ENCODE measurements at regions not wholly inside any gene's neighbourhood (a gene's known extent, or its start where the extent isn't known, plus 50 kb on each side); places are given as distances from the start of the nearest gene placed in this dataset.

GRCh38 chr2:39563572-39563971 lies 102.1 kb upstream of the TMEM178A start:
- TF ChIP-seq TCF12 (IDR thresholded peaks at IDR 0.05; ENCODE audit: low read depth, low read length) (no peak), TCF3 (IDR thresholded peaks at IDR 0.05; ENCODE audit: borderline replicate concordance, insufficient read depth, low read depth, low read length) (no peak), SIX5 (IDR thresholded peaks at IDR 0.05; ENCODE audit: low read depth, low read length, severe bottlenecking) (no peak), SRF (IDR thresholded peaks at IDR 0.05; ENCODE audit: low read depth in 2 of 2, low read length in 2 of 2) (no peak), FOXM1 (IDR thresholded peaks at IDR 0.05; ENCODE audit: low read depth, low read length) (no peak), SMAD5 (IDR thresholded peaks at IDR 0.05; ENCODE audit: low read depth) (no peak), NR2C1 (IDR thresholded peaks at IDR 0.05) (no peak), MYB (IDR thresholded peaks at IDR 0.05; ENCODE audit: borderline replicate concordance, low read depth, low read length) (no peak)
- ChIA-PET SMC1A (ENCODE audit: uncharacterized antibody, unreplicated experiment) (no interaction called here), RAD21 (ENCODE audit: unreplicated experiment) (no interaction called here), CTCF (interaction anchor here (0.6 kb wide), 1 partner anchor 1031 kb away, joined by 3 read pairs; no protein-coding TSS in a partner anchor), POLR2A (no interaction called here)
- Histone ChIP-seq H3K4me2 (ENCODE audit: control insufficient read depth, insufficient read depth) (no peak overlapping the region), H3K4me3 (no peak overlapping the region), H4K20me1 (ENCODE audit: control insufficient read depth, insufficient read depth) (no peaks in the 10 kb centered on the region), H3K27ac (ENCODE audit: control insufficient read depth, insufficient read depth) (no peak overlapping the region), H3K36me3 (ENCODE audit: control insufficient read depth in 2 of 2, insufficient read depth in 2 of 2, low read length in 1 of 2) (no peaks in the 10 kb centered on the region), H2AFZ (ENCODE audit: control insufficient read depth, low read depth, low read length) (no peak overlapping the region), H3K27me3 (replicated peaks in 1 of 2; ENCODE audit: control insufficient read depth in 2 of 2, insufficient read depth in 2 of 2, low read length in 1 of 2) (0 out of 4 replicates have a peak, but pooled peaks cover 0 to 2% of the 10 kb centered on the region in 2 experiments), H3K9ac (ENCODE audit: control insufficient read depth, insufficient read depth, low read length) (no peak overlapping the region), H3K79me2 (ENCODE audit: control insufficient read depth, insufficient read depth, low read length) (no peaks in the 10 kb centered on the region), H3K4me1 (ENCODE audit: control insufficient read depth, insufficient read depth, low read length) (no peaks in the 10 kb centered on the region), H3K9me3 (replicated peaks; ENCODE audit: control insufficient read depth, insufficient read depth, low read length) (no peaks in the 10 kb centered on the region; the same call in 1 of the 3 replicates)
- no peak for DNase-seq (ENCODE audit: low read depth, low spot score)
- intact Hi-C loops (cut with micrococcal nuclease; ENCODE audit: unreplicated experiment) (loop anchor here (10.0 kb wide), 1 partner anchor 61 kb away; no protein-coding TSS in a partner anchor), in situ Hi-C loops (cut with MboI) (no loop called here)
- no TSS peak for BruUV-seq (replicated peaks)
- no peak for ATAC-seq
- no peak for FAIRE-seq

- no peaks in the 10 kb centered on the region for H3K79me2 ChIP-seq (ENCODE audit: control insufficient read depth, insufficient read depth, low read length)
- ATAC-seq (no peak), FAIRE-seq (no peak), DNase-seq (ENCODE audit: low read depth, low spot score) (no peak)
- CTCF ChIA-PET, result no interaction called here
- no peaks in the 10 kb centered on the region; the same call in 1 of the 3 replicates for H3K9me3 ChIP-seq (replicated peaks; ENCODE audit: control insufficient read depth, insufficient read depth, low read length)
- no peak overlapping the region for H3K9ac ChIP-seq (ENCODE audit: control insufficient read depth, insufficient read depth, low read length)
- SMC1A ChIA-PET (ENCODE audit: uncharacterized antibody, unreplicated experiment), result no interaction called here
- no peaks in the 10 kb centered on the region for H3K4me1 ChIP-seq (ENCODE audit: control insufficient read depth, insufficient read depth, low read length)
- BruUV-seq (replicated peaks), result no TSS peak
- TF ChIP-seq NR2F1 (conservative IDR thresholded peaks at IDR 0.05) (no peak), IKZF1 (conservative IDR thresholded peaks at IDR 0.05) (no peak), GABPA (IDR thresholded peaks at IDR 0.05; ENCODE audit: low read depth) (no peak)
- no peaks in the 10 kb centered on the region for H4K20me1 ChIP-seq (ENCODE audit: control insufficient read depth, insufficient read depth)
- in situ Hi-C loops (cut with MboI) (no loop called here), intact Hi-C loops (cut with micrococcal nuclease; ENCODE audit: unreplicated experiment) (loop anchor here (10.0 kb wide), 1 partner anchor 57 kb away; no protein-coding TSS in a partner anchor)
- H3K36me3 ChIP-seq (ENCODE audit: control insufficient read depth in 2 of 2, insufficient read depth in 2 of 2, low read length in 1 of 2), result no peaks in the 10 kb centered on the region
- no peak overlapping the region for H3K4me3 ChIP-seq
- RAD21 ChIA-PET (ENCODE audit: unreplicated experiment), result no interaction called here
- H3K4me2 ChIP-seq (ENCODE audit: control insufficient read depth, insufficient read depth), result no peak overlapping the region
- 86% methylated on average over 1 of the region's 1 CpG for WGBS (ENCODE audit: insufficient coverage, insufficient replicate concordance, low lambda C conversion rate, missing lambda C conversion rate)
- 0 out of 4 replicates have a peak, but pooled peaks cover 0 to 2% of the 10 kb centered on the region in 2 experiments for H3K27me3 ChIP-seq (replicated peaks in 1 of 2; ENCODE audit: control insufficient read depth in 2 of 2, insufficient read depth in 2 of 2, low read length in 1 of 2)
- H3K27ac ChIP-seq (ENCODE audit: control insufficient read depth, insufficient read depth), result no peak overlapping the region
- no peak overlapping the region for H2AFZ ChIP-seq (ENCODE audit: control insufficient read depth, low read depth, low read length)
- POLR2A ChIA-PET, result no interaction called here
These were observed 98.2 kb upstream of the TMEM178A start for GRCh38 chr2:39567507-39567906.
